MG63 (cell line): ENCODE measurements at regions not wholly inside any gene's neighbourhood (a gene's known extent, or its start where the extent isn't known, plus 50 kb on each side); places are given as distances from the start of the nearest gene placed in this dataset.

Source experiments
- DNase-seq: peaks from one replicate; pipeline ENCODE4 v3.0.0-alpha.2; 2020
- H3K27me3 ChIP-seq: fragments of 250-450 bp; sonication (Bioruptor Pico); 2 replicates; pipeline ENCODE4 v1.5.1; 2020; ENCODE audit warnings: mild to moderate bottlenecking, moderate library complexity
- H3K36me3 ChIP-seq: fragments of 250-450 bp; sonication (Bioruptor Pico); 2 replicates; pipeline ENCODE4 v1.5.1; 2020; ENCODE audit warnings: mild to moderate bottlenecking, moderate library complexity
- H3K4me3 ChIP-seq: fragments of 250-450 bp; sonication (Bioruptor Pico); 2 replicates; pipeline ENCODE4 v1.5.1; 2020; ENCODE audit warnings: mild to moderate bottlenecking, moderate library complexity
- H3K9me3 ChIP-seq: fragments of 250-450 bp; sonication (Bioruptor Pico); 2 replicates; pipeline ENCODE4 v1.5.1; 2020; ENCODE audit warnings: mild to moderate bottlenecking, moderate library complexity

DNA sequence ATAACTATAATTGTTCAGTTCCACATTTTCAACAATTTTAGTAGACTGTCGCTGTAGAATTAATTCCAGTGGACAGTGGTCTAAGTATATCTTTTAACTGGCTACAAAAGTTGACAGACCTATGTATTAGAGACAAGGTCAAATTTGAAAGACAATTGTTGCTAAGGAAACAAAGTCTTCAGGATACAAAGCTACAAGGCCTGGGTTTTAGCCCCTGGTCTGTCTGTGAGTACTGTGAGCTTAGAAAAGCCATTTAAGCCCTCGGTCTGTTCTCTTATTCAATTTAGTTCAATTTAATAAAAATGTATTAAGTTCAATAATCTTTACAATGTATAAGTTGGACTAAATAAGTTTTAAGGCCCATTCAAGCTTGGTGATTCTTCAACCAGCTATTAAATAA, 352.5 kb downstream of the HDGFL1 start:
- Histone ChIP-seq H3K36me3 (no peaks in the 10 kb centered on the region), H3K27me3 (no peaks in the 10 kb centered on the region), H3K4me3 (no peak overlapping the region), H3K9me3 (no peaks in the 10 kb centered on the region)
- no peak for DNase-seq

DNA sequence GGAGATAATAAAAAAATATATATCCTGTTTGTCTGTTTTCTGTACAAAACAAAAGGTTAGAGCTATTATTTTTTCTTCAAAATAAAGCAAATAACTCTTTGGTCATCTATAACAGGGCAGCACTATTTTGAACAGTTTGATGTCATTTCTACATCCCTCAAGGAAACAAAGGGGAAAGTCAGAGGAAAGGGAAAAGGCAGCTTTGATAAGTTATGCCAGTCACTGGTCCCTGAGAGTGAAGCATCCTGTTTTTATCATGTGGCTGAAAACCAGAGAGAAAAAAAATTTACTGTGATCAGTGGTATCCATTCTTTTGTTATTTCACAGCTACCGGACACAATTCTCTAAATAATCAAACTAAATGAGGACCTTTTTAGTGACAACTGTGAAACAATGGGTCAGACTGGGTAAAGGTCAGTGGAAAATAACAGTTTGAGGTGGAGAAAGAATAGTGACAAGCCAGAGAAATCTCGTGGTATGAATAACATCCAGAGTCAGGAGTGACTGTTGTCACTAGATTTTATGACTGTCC, 356.0 kb downstream of the HDGFL1 start:
- Histone ChIP-seq H3K27me3 (no peaks in the 10 kb centered on the region), H3K36me3 (no peaks in the 10 kb centered on the region), H3K9me3 (no peaks in the 10 kb centered on the region), H3K4me3 (no peak overlapping the region)
- no peak for DNase-seq

DNA sequence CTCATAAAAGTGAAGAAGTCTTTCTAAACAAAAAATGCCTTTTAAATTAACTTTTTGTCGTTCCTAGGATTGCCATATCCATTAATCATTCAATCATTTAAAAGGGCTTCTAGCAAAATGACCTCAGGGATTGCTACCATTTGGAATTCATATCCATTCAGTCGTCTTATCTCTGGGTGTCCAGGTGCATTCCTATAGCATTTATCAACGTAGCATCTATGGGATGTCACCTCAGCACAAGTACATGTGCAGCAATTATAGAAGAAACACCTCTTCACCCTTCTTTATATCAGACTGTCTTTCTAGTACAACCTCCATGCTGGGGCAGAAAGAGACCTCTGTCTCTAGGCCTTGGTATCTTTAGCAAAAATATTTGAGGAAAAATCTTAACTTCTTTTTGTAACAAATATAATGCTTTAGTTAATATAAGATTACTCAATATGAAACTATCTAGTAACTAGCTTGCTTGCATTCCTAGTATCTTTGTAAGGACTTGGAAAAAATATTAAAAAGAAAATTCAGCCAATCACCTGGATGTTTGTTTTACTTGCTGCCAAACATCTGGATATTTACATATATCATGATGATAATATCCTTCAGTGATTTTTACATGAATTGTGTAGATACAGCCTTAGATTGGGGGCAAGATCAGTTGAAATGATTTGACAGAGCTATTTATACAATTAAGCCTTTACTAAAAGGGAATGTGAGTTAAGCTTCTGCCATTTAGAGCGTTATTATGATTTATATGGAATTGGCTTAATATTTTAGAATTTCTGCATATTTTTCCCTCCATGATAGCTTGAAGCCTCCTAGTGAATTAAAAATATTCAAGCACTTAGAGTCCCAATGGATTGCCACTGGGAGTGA, 356.8 kb downstream of the HDGFL1 start:
- Histone ChIP-seq H3K27me3 (no peaks in the 10 kb centered on the region), H3K4me3 (no peak overlapping the region), H3K9me3 (no peaks in the 10 kb centered on the region), H3K36me3 (no peaks in the 10 kb centered on the region)
- no peak for DNase-seq

- no peaks in the 10 kb centered on the region for H3K27me3 ChIP-seq
- no peak overlapping the region for H3K4me3 ChIP-seq
- no peaks in the 10 kb centered on the region for H3K36me3 ChIP-seq
- H3K9me3 ChIP-seq = no peaks in the 10 kb centered on the region
- DNase-seq = no peak
Measured at GRCh38 chr6:22926790-22927354, 357.5 kb downstream of the HDGFL1 start.

DNA sequence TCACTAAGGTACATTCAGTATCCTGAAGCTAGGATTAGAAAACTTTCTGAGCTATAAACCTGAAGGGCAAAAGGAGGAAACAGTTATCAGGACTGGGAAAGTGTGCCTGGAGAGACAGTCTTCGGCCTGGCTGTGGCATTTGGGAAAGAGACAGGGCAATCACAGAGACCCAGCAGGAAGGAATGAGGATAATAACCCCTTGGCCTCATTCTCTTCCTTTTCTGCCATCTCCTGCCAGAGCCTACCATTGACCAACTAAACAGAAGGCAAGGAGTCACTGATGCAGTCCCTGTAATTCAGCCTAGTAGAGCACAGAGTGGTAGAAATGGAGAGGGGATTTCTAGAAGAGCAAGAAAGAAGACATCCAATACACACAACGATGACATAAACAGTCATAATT, 359.4 kb downstream of the HDGFL1 start:
- H3K27me3 ChIP-seq = no peaks in the 10 kb centered on the region
- no peak overlapping the region for H3K4me3 ChIP-seq
- DNase-seq = no peak
- no peaks in the 10 kb centered on the region for H3K36me3 ChIP-seq
- H3K9me3 ChIP-seq = no peaks in the 10 kb centered on the region

- Histone ChIP-seq H3K4me3 (no peak overlapping the region), H3K27me3 (no peaks in the 10 kb centered on the region), H3K9me3 (no peaks in the 10 kb centered on the region), H3K36me3 (no peaks in the 10 kb centered on the region)
- peak; percentile 30 for DNase-seq
Measured at GRCh38 chr6:22929311-22929985, 360.1 kb downstream of the HDGFL1 start.

GRCh38 chr6:22940581-22941290, 371.4 kb downstream of the HDGFL1 start:
- H3K4me3 ChIP-seq = no peak overlapping the region
- no peak for DNase-seq
- H3K9me3 ChIP-seq = no peaks in the 10 kb centered on the region
- no peaks in the 10 kb centered on the region for H3K36me3 ChIP-seq
- H3K27me3 ChIP-seq = no peaks in the 10 kb centered on the region

GRCh38 chr6:22942403-22942802, 373.0 kb downstream of the HDGFL1 start:
- no peaks in the 10 kb centered on the region for H3K9me3 ChIP-seq
- no peak for DNase-seq
- H3K4me3 ChIP-seq = no peak overlapping the region
- no peaks in the 10 kb centered on the region for H3K36me3 ChIP-seq
- H3K27me3 ChIP-seq = no peaks in the 10 kb centered on the region

GRCh38 chr6:22943327-22943726, 374.0 kb downstream of the HDGFL1 start:
- no peaks in the 10 kb centered on the region for H3K36me3 ChIP-seq
- H3K27me3 ChIP-seq = no peaks in the 10 kb centered on the region
- H3K9me3 ChIP-seq = no peaks in the 10 kb centered on the region
- DNase-seq = no peak
- no peak overlapping the region for H3K4me3 ChIP-seq

- Histone ChIP-seq H3K36me3 (no peaks in the 10 kb centered on the region), H3K4me3 (no peak overlapping the region), H3K27me3 (no peaks in the 10 kb centered on the region), H3K9me3 (no peaks in the 10 kb centered on the region)
- no peak for DNase-seq
Measured at GRCh38 chr6:22949967-22950366, 380.6 kb downstream of the HDGFL1 start.

GRCh38 chr6:22952097-22952496, 382.7 kb downstream of the HDGFL1 start:
- no peaks in the 10 kb centered on the region for H3K9me3 ChIP-seq
- H3K4me3 ChIP-seq = no peak overlapping the region
- H3K36me3 ChIP-seq = no peaks in the 10 kb centered on the region
- DNase-seq = no peak
- H3K27me3 ChIP-seq = no peaks in the 10 kb centered on the region

- no peak for DNase-seq
- peak overlapping the region; percentile 5; the same call in 1 of the 2 replicates for H3K4me3 ChIP-seq
Measured at GRCh38 chr6:22954749-22955385, 385.5 kb downstream of the HDGFL1 start.

GRCh38 chr6:22956029-22956681, 386.8 kb downstream of the HDGFL1 start:
- Histone ChIP-seq H3K36me3 (no peaks in the 10 kb centered on the region), H3K9me3 (no peaks in the 10 kb centered on the region)
- no peak for DNase-seq

More at GRCh38 chr6:22954749-22955385, 385.5 kb downstream of the HDGFL1 start:
- no peaks in the 10 kb centered on the region for H3K27me3 ChIP-seq
- H3K36me3 ChIP-seq = no peaks in the 10 kb centered on the region
- H3K9me3 ChIP-seq = no peaks in the 10 kb centered on the region

GRCh38 chr6:22958677-22959076, 389.3 kb downstream of the HDGFL1 start:
- no peak for DNase-seq
- Histone ChIP-seq H3K36me3 (no peaks in the 10 kb centered on the region), H3K4me3 (no peak overlapping the region), H3K9me3 (no peaks in the 10 kb centered on the region), H3K27me3 (no peaks in the 10 kb centered on the region)

More at GRCh38 chr6:22956029-22956681, 386.8 kb downstream of the HDGFL1 start:
- Histone ChIP-seq H3K4me3 (no peak overlapping the region), H3K27me3 (no peaks in the 10 kb centered on the region)

- DNase-seq = no peak
- Histone ChIP-seq H3K4me3 (no peak overlapping the region), H3K9me3 (no peaks in the 10 kb centered on the region), H3K27me3 (no peaks in the 10 kb centered on the region), H3K36me3 (no peaks in the 10 kb centered on the region)
Measured at GRCh38 chr6:22959571-22959970, 390.2 kb downstream of the HDGFL1 start.

DNA sequence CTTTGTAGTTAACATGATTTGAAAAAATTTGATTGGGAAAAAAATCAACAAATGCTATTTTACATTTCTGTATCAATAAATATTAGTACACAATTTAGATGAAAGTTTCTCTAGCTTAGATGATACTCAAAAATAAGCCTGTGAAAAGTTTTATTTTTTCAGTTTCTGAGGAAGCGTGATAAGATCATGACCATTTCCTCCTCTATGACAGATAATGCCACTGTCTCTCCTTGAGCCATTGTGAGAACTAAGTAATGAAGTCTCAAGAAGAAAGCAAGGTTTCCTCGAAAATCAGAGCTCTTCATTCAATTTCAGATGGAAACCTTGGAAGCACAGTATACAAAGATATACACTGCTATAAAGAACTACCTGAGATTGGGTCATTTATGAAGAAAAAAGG, 395.0 kb downstream of the HDGFL1 start:
- DNase-seq = no peak
- no peak overlapping the region for H3K4me3 ChIP-seq
- no peaks in the 10 kb centered on the region for H3K27me3 ChIP-seq
- H3K9me3 ChIP-seq = no peaks in the 10 kb centered on the region
- no peaks in the 10 kb centered on the region for H3K36me3 ChIP-seq
